AG09319 (cell line): ENCODE measurements at regions not wholly inside any gene's neighbourhood (a gene's known extent, or its start where the extent isn't known, plus 50 kb on each side); places are given as distances from the start of the nearest gene placed in this dataset.

Source experiments
- DNase-seq: peaks from one replicate; pipeline ENCODE4 v3.0.0-alpha.2; 2010; ENCODE audit warnings: low read depth; ENCODE audit errors: extremely low read depth
- TF ChIP-seq, protein P1 (sequence below): IDR thresholded peaks from 2 replicates; pipeline ENCODE4 v1.5.1; 2011; ENCODE audit warnings: low read depth, mild to moderate bottlenecking, inconsistent platforms, low read length, moderate library complexity

GRCh38 chr2:226426292-226426736 lies 373.3 kb downstream of the IRS1 start:
- TF ChIP-seq, protein P1, sequence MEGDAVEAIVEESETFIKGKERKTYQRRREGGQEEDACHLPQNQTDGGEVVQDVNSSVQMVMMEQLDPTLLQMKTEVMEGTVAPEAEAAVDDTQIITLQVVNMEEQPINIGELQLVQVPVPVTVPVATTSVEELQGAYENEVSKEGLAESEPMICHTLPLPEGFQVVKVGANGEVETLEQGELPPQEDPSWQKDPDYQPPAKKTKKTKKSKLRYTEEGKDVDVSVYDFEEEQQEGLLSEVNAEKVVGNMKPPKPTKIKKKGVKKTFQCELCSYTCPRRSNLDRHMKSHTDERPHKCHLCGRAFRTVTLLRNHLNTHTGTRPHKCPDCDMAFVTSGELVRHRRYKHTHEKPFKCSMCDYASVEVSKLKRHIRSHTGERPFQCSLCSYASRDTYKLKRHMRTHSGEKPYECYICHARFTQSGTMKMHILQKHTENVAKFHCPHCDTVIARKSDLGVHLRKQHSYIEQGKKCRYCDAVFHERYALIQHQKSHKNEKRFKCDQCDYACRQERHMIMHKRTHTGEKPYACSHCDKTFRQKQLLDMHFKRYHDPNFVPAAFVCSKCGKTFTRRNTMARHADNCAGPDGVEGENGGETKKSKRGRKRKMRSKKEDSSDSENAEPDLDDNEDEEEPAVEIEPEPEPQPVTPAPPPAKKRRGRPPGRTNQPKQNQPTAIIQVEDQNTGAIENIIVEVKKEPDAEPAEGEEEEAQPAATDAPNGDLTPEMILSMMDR: no peak
- no peak for DNase-seq

DNA sequence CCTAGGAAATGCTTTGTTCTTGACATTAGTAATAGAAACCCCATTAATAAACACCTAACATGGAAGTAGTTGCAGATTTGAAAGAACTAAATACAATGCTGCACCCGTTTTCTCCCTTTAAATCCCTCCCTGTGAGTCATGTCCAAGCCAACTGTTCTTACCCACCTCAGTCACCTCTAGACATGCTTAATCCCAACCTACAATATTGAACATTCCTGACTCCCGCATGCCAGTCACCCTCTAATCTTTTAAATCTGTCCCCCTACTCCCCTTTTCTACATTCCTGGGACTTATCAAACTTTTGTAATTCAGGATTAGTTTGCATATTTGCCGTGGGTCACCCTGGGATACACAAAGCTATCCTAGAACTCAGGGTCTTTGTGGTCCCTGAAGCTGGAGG lies 374.6 kb downstream of the IRS1 start:
- TF ChIP-seq, protein P1: no peak
- DNase-seq: no peak

DNA sequence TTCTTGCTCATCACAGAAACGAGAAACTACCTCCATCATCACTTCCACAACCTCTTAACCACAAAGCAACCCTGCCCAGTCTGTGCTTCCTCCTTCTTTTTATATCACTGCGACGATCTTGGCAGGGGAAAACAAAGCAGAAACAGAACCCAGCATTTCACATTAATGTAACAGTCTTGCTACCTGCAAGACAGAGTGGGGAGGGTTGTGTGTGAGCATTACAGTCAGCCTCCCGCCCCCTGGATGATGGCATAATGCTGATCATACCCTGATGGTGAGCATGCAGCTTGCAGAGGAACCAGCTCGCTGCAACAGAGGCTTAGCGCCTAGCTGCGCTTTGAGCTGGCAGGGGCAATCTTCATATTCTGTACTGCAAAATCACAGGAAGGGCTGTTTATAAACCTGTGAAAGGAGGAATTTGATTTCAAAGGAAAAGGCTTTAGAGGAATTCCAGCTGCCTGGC lies 376.1 kb downstream of the IRS1 start:
- TF ChIP-seq, protein P1: no peak
- no peak for DNase-seq

DNA sequence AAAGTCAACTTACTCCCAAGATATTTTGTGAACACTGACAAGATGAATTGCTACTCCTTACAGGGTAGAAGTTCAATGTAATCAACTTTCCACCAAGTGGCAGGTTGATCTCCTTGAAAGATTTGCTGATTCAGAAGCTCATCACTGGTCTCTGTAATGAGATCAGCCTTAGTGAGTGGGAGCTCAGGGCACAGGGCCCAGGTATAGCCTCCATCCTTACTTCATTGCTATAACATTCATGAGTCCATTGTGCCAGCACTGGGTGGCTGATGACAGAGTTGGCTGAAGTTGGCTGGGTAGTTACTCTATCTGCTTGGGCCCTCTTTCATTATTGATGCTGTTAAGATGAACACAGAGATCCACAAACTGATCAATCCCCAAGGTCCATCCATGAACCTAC lies 379.0 kb downstream of the IRS1 start:
- no peak for DNase-seq
- TF ChIP-seq, protein P1: no peak

DNA sequence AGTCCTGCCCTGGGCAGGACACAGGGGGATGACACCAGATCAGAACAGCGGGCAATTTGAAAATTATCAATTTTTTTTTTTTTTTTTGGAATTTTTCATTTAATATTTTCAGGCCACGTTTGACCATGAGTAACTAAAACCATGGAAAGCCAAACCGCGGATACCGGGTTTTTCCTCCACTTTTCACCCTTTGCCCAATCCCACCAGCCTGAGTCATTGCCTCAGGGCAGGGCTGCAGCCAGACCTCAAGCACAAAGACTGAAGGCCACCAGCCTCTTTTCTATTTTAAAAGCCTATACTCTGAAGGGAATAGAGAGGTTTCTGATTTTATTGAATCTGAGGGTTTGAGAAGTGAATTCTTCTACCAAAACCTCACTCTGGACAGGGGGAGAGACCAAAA lies 381.1 kb downstream of the IRS1 start:
- no peak for DNase-seq
- TF ChIP-seq, protein P1: no peak

GRCh38 chr2:226414335-226414734 lies 385.3 kb downstream of the IRS1 start:
- TF ChIP-seq, protein P1: no peak
- DNase-seq: no peak

GRCh38 chr2:226413498-226414130 lies 386.0 kb downstream of the IRS1 start:
- TF ChIP-seq, protein P1: no peak
- DNase-seq: no peak
